BLaER1 treated with 17β-estradiol and CSF1 and Interleukin-3, amounts not matched to agents 10 nM and 100 nM (cell line): ENCODE measurements at regions not wholly inside any gene's neighbourhood (a gene's known extent, or its start where the extent isn't known, plus 50 kb on each side); places are given as distances from the start of the nearest gene placed in this dataset.
A peak's percentile ranks its signal among the peaks of the same experiment; 100 is the strongest.

Experiments used
- H3K27ac ChIP-seq, 11 experiments: shearing (Covaris generic); formaldehyde crosslinking; 2 replicates each; pipeline ENCODE4 v1.8.1; 2022
- H3K27me3 ChIP-seq, 11 experiments: shearing (Covaris generic); formaldehyde crosslinking; 2 replicates each; pipeline ENCODE4 v1.8.1; 2022
- H3K36me3 ChIP-seq, 11 experiments: shearing (Covaris generic); formaldehyde crosslinking; 2 replicates each; pipeline ENCODE4 v1.8.1; 2022
- H3K4me1 ChIP-seq, 10 experiments: shearing (Covaris generic); formaldehyde crosslinking; 2 replicates each; pipeline ENCODE4 v1.8.1; 2022
- H3K4me2 ChIP-seq, 11 experiments: shearing (Covaris generic); formaldehyde crosslinking; 2 replicates each; pipeline ENCODE4 v1.8.1; 2022
- H3K4me3 ChIP-seq, 10 experiments: shearing (Covaris generic); formaldehyde crosslinking; 2 replicates each; pipeline ENCODE4 v1.8.1; 2022
- H3K9ac ChIP-seq, 11 experiments: shearing (Covaris generic); formaldehyde crosslinking; 2 replicates each; pipeline ENCODE4 v1.8.1; 2022
- H3K9me3 ChIP-seq, 11 experiments: shearing (Covaris generic); formaldehyde crosslinking; replicated peaks in 1 of 11; 2 replicates each; pipeline ENCODE4 v1.8.1; 2022
- H4K20me1 ChIP-seq, 11 experiments: shearing (Covaris generic); formaldehyde crosslinking; 2 replicates each; pipeline ENCODE4 v1.8.1; 2022
- Cebpa-rat ChIP-seq, 11 experiments: shearing (Covaris generic); IDR thresholded peaks; 2 replicates each; pipeline ENCODE4 v1.8.1; 2022

DNA sequence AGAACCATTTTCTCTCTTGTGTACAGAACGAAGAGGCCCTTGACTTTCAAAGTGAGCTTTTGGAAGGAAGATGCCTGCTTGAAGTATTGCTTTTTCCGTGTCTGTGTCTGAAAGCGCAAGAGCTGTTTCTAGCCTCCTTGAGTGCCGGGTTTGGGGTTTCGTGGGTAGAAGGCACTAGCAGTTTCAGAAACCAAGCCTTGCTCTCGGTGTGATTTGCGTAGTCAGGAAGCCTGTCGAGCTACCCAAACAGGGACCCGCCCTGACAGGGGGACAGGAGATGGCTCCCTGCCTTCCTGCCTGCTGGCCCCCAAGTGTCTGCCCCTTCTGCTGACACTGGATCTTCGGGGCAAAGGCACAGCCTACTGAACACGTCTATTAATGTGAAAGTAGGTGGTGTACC, 322.0 kb downstream of the MAF start:
- no peaks in the 10 kb centered on the region for H3K36me3 ChIP-seq
- no peaks in the 10 kb centered on the region for H4K20me1 ChIP-seq
- H3K9me3 ChIP-seq = no peaks in the 10 kb centered on the region
- peak overlapping the region in 3 of 11 experiments; percentile 54 to 60 (median 55); a peak in 6 of 22 replicates for H3K4me2 ChIP-seq
- H3K27me3 ChIP-seq = no peaks in the 10 kb centered on the region; a peak in 1 of 22 replicates
- H3K9ac ChIP-seq = no peak overlapping the region
- H3K4me1 ChIP-seq = peaks cover 0 to 40% (median 6%) of the 10 kb centered on the region in 10 experiments; a peak in 11 of 20 replicates
- no peak for TF ChIP-seq Cebpa-rat (IDR thresholded peaks at IDR 0.05)
- H3K27ac ChIP-seq = no peak overlapping the region
- no peak overlapping the region for H3K4me3 ChIP-seq

DNA sequence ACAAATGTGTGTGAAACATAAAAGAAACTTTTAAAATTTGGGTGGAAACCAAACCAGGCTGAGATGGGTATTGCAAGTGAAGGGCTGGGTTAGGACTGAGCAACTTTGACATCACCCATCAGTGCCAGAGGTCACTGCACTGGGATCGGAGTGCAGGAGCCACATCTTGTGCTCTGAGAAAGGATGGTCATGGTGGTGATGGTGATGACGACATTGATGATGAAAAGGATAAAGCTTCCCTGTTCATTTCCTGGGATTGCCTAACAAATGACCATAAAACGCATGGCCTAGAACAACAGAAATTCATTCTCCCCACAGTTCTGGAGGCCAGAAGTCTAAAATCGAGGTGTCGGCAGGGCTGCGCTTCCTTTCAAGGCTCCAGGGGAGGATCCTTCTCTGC, 324.0 kb downstream of the MAF start:
- Histone ChIP-seq H3K36me3 (no peaks in the 10 kb centered on the region), H3K4me2 (peak overlapping the region in 5 of 11 experiments; percentile 5 to 55 (median 16); a peak in 8 of 22 replicates), H4K20me1 (no peaks in the 10 kb centered on the region), H3K27ac (no peak overlapping the region; a peak in 1 of 22 replicates), H3K9ac (no peak overlapping the region), H3K4me3 (no peak overlapping the region), H3K9me3 (no peaks in the 10 kb centered on the region), H3K27me3 (peaks cover 0 to 8% (median 0%) of the 10 kb centered on the region in 11 experiments; a peak in 1 of 22 replicates), H3K4me1 (peaks cover 0 to 49% (median 11%) of the 10 kb centered on the region in 10 experiments; a peak in 13 of 20 replicates)
- no peak for TF ChIP-seq Cebpa-rat (IDR thresholded peaks at IDR 0.05)

GRCh38 chr16:79274264-79274663, 326.3 kb downstream of the MAF start:
- peak; percentile 31 to 87 (median 70); a peak in 18 of 22 replicates for TF ChIP-seq Cebpa-rat (IDR thresholded peaks at IDR 0.05)
- Histone ChIP-seq H3K27me3 (peaks cover 0 to 8% (median 0%) of the 10 kb centered on the region in 11 experiments; a peak in 1 of 22 replicates), H4K20me1 (no peaks in the 10 kb centered on the region), H3K4me1 (peaks cover 9 to 68% (median 20%) of the 10 kb centered on the region in 10 experiments), H3K9ac (no peak overlapping the region), H3K4me3 (no peak overlapping the region), H3K9me3 (no peaks in the 10 kb centered on the region), H3K36me3 (no peaks in the 10 kb centered on the region), H3K27ac (no peak overlapping the region), H3K4me2 (peak overlapping the region in 5 of 11 experiments; percentile 5 to 39 (median 13); a peak in 5 of 22 replicates)

GRCh38 chr16:79272141-79272577, 328.4 kb downstream of the MAF start:
- TF ChIP-seq Cebpa-rat (IDR thresholded peaks at IDR 0.05) = no peak
- H3K27me3 ChIP-seq = peaks cover 0 to 8% (median 0%) of the 10 kb centered on the region in 11 experiments; a peak in 1 of 22 replicates
- no peaks in the 10 kb centered on the region for H3K36me3 ChIP-seq
- no peak overlapping the region for H3K27ac ChIP-seq
- H3K9me3 ChIP-seq = 0 out of 22 replicates have a peak, but pooled peaks cover 0 to 2% (median 0%) of the 10 kb centered on the region in 11 experiments
- H4K20me1 ChIP-seq = no peaks in the 10 kb centered on the region
- peaks cover 15 to 76% (median 28%) of the 10 kb centered on the region in 10 experiments for H3K4me1 ChIP-seq
- H3K4me3 ChIP-seq = no peak overlapping the region
- H3K9ac ChIP-seq = no peak overlapping the region
- peak overlapping the region; percentile 6 to 97 (median 44); a peak in 18 of 22 replicates for H3K4me2 ChIP-seq

DNA sequence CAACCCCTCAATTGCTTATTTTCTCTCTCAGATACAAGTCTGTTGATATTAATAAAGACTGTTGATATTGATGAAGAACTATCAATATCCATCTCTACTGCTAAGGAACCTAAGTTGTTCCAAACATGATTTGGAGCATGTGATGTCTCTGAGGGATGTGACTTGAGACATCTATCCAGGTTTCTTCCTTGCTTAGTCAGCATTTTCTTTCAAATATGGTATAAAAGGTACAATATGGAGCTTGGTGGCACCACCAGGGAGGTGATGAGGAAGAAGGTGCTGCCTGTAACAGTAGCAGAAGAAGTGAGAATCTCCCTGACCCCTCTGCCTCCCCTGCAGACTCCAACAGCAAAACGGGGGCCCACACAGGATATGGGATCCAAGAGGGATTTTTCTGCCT, 329.0 kb downstream of the MAF start:
- Histone ChIP-seq H3K36me3 (no peaks in the 10 kb centered on the region), H4K20me1 (no peaks in the 10 kb centered on the region), H3K9me3 (0 out of 22 replicates have a peak, but pooled peaks cover 0 to 5% (median 0%) of the 10 kb centered on the region in 11 experiments), H3K4me1 (peaks cover 15 to 79% (median 27%) of the 10 kb centered on the region in 10 experiments), H3K4me2 (peak overlapping the region in 6 of 11 experiments; percentile 31 to 97 (median 52); a peak in 9 of 22 replicates), H3K9ac (no peak overlapping the region), H3K27ac (no peak overlapping the region), H3K4me3 (no peak overlapping the region), H3K27me3 (peaks cover 0 to 8% (median 0%) of the 10 kb centered on the region in 11 experiments; a peak in 1 of 22 replicates)
- no peak for TF ChIP-seq Cebpa-rat (IDR thresholded peaks at IDR 0.05)

- no peak overlapping the region for H3K4me3 ChIP-seq
- H3K9ac ChIP-seq = no peak overlapping the region
- H3K9me3 ChIP-seq = 0 out of 22 replicates have a peak, but pooled peaks cover 0 to 5% (median 0%) of the 10 kb centered on the region in 11 experiments
- H3K36me3 ChIP-seq = no peaks in the 10 kb centered on the region
- no peaks in the 10 kb centered on the region for H4K20me1 ChIP-seq
- peak overlapping the region; percentile 50 to 97 (median 71); a peak in 20 of 22 replicates for H3K4me2 ChIP-seq
- H3K27ac ChIP-seq = peak overlapping the region in 2 of 11 experiments; percentile 10 to 46; a peak in 3 of 22 replicates
- peaks cover 0 to 8% (median 0%) of the 10 kb centered on the region in 11 experiments; a peak in 1 of 22 replicates for H3K27me3 ChIP-seq
- TF ChIP-seq Cebpa-rat (IDR thresholded peaks at IDR 0.05) = no peak
- peaks cover 16 to 90% (median 30%) of the 10 kb centered on the region in 10 experiments for H3K4me1 ChIP-seq
These were observed 330.5 kb downstream of the MAF start for GRCh38 chr16:79270011-79270410.

- no peaks in the 10 kb centered on the region for H3K36me3 ChIP-seq
- H3K4me3 ChIP-seq = 0 out of 20 replicates have a peak overlapping the region, but pooled peaks of 2 of the 10 experiments have one; percentile 0 to 12
- H3K9ac ChIP-seq = peak overlapping the region in 2 of 11 experiments; percentile 16 to 34; a peak in 1 of 22 replicates
- no peak for TF ChIP-seq Cebpa-rat (IDR thresholded peaks at IDR 0.05)
- H3K9me3 ChIP-seq = 0 out of 22 replicates have a peak, but pooled peaks cover 0 to 5% (median 0%) of the 10 kb centered on the region in 11 experiments
- H3K27me3 ChIP-seq = peaks cover 0 to 8% (median 0%) of the 10 kb centered on the region in 11 experiments; a peak in 1 of 22 replicates
- peak overlapping the region; percentile 50 to 97 (median 71) for H3K4me2 ChIP-seq
- H4K20me1 ChIP-seq = no peaks in the 10 kb centered on the region
- H3K4me1 ChIP-seq = peaks cover 16 to 94% (median 37%) of the 10 kb centered on the region in 10 experiments
- H3K27ac ChIP-seq = peak overlapping the region in 5 of 11 experiments; percentile 19 to 57 (median 38); a peak in 8 of 22 replicates
These were observed 331.2 kb downstream of the MAF start for GRCh38 chr16:79269211-79269863.

DNA sequence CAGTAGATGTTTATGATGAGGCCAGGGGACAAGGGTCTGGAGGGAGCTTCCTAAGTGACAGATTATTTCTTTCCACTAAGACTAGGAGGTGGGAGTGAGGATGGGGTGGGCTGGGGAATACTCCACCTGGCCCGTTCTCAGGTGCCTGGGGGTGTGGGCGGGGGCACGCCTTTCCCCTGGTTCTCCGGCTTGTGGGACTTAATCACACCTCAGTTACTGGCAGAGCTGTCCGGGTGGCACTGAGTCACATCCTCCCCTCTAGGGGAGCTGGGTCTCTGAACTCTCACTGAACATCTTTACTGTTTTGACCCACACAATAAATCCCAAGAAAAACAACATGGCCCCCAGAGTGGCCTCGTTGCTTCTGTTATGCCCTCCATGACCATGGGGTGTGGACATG, 332.8 kb downstream of the MAF start:
- Histone ChIP-seq H3K4me3 (no peak overlapping the region), H3K36me3 (no peaks in the 10 kb centered on the region), H3K4me2 (peak overlapping the region in 4 of 11 experiments; percentile 86 to 97 (median 88); a peak in 7 of 22 replicates), H4K20me1 (no peaks in the 10 kb centered on the region), H3K4me1 (peaks cover 16 to 98% (median 43%) of the 10 kb centered on the region in 10 experiments), H3K27ac (no peak overlapping the region; a peak in 1 of 22 replicates), H3K27me3 (peaks cover 0 to 8% (median 0%) of the 10 kb centered on the region in 11 experiments; a peak in 1 of 22 replicates), H3K9me3 (0 out of 22 replicates have a peak, but pooled peaks cover 0 to 5% (median 0%) of the 10 kb centered on the region in 11 experiments), H3K9ac (no peak overlapping the region)
- TF ChIP-seq Cebpa-rat (IDR thresholded peaks at IDR 0.05) = no peak

GRCh38 chr16:79267146-79267545, 333.4 kb downstream of the MAF start:
- H3K36me3 ChIP-seq = no peaks in the 10 kb centered on the region
- H3K9ac ChIP-seq = no peak overlapping the region
- peaks cover 0 to 4% (median 0%) of the 10 kb centered on the region in 11 experiments; a peak in 1 of 22 replicates for H3K27me3 ChIP-seq
- peak overlapping the region in 2 of 11 experiments; percentile 89 to 97; a peak in 5 of 22 replicates for H3K4me2 ChIP-seq
- H3K9me3 ChIP-seq = 0 out of 22 replicates have a peak, but pooled peaks cover 0 to 5% (median 0%) of the 10 kb centered on the region in 11 experiments
- H4K20me1 ChIP-seq = no peaks in the 10 kb centered on the region
- H3K4me3 ChIP-seq = no peak overlapping the region
- no peak for TF ChIP-seq Cebpa-rat (IDR thresholded peaks at IDR 0.05)
- H3K27ac ChIP-seq = no peak overlapping the region
- peaks cover 13 to 100% (median 40%) of the 10 kb centered on the region in 10 experiments for H3K4me1 ChIP-seq
